Stimulated activated CD4-positive, alpha-beta T cell treated with anti-CD3 and anti-CD28 coated beads, Interleukin-1b, Interleukin-23, amount 100 ng/mL, for 48 hours (primary cell): ENCODE measurements at regions not wholly inside any gene's neighbourhood (a gene's known extent, or its start where the extent isn't known, plus 50 kb on each side); places are given as distances from the start of the nearest gene placed in this dataset.
"Not testable (repeated sequence)": the region's sequence is repeated elsewhere in the genome, so short reads cannot be mapped to it uniquely, and the experiment has no call there.

Source experiments
- DNase-seq: peaks from one replicate; pipeline ENCODE4 v3.0.0-alpha.2; 2020

- DNase-seq, result no peak
Measured at GRCh38 chr6:149244105-149244504, 73.4 kb upstream of the TAB2 start.

- no peak for DNase-seq
Measured at GRCh38 chr6:149246691-149247384, 70.7 kb upstream of the TAB2 start.

GRCh38 chr6:149247385-149247763 is 70.1 kb upstream of the TAB2 start:
- no peak for DNase-seq

- DNase-seq, result not testable (repeated sequence)
Measured at GRCh38 chr6:149248263-149248662, 69.2 kb upstream of the TAB2 start.

GRCh38 chr6:149248693-149249369 is 68.7 kb upstream of the TAB2 start:
- no peak for DNase-seq

- no peak for DNase-seq
Measured at GRCh38 chr6:149249370-149250357, 67.8 kb upstream of the TAB2 start.

- no peak for DNase-seq
Measured at GRCh38 chr6:149250951-149251350, 66.6 kb upstream of the TAB2 start.

- no peak for DNase-seq
Measured at GRCh38 chr6:149252622-149253021, 64.9 kb upstream of the TAB2 start.

- DNase-seq, result no peak
Measured at GRCh38 chr6:149254253-149254652, 63.3 kb upstream of the TAB2 start.

- no peak for DNase-seq
Measured at GRCh38 chr6:149259753-149260152, 57.8 kb upstream of the TAB2 start.

GRCh38 chr6:149260214-149260874 is 57.2 kb upstream of the TAB2 start:
- no peak for DNase-seq

- no peak for DNase-seq
Measured at GRCh38 chr6:149261364-149262040, 56.0 kb upstream of the TAB2 start.

- DNase-seq, result no peak
Measured at GRCh38 chr6:149263321-149263720, 54.2 kb upstream of the TAB2 start.

GRCh38 chr6:149264629-149265028 is 52.9 kb upstream of the TAB2 start:
- DNase-seq, result no peak

- DNase-seq, result no peak
Measured at GRCh38 chr6:149265945-149266344, 51.6 kb upstream of the TAB2 start.

- no peak for DNase-seq
Measured at GRCh38 chr6:149266659-149267058, 50.9 kb upstream of the TAB2 start.

- DNase-seq, result no peak
Measured at GRCh38 chr6:149267072-149267471, 50.4 kb upstream of the TAB2 start.

GRCh38 chr6:149267513-149268043 is 49.9 kb upstream of the TAB2 start:
- DNase-seq, result no peak
